NAMALWA (cell line): ENCODE measurements at regions not wholly inside any gene's neighbourhood (a gene's known extent, or its start where the extent isn't known, plus 50 kb on each side); places are given as distances from the start of the nearest gene placed in this dataset.

Source experiments
- DNase-seq: peaks from one replicate; pipeline ENCODE4 v3.0.0-alpha.2; 2015; ENCODE audit warnings: low spot score

DNA sequence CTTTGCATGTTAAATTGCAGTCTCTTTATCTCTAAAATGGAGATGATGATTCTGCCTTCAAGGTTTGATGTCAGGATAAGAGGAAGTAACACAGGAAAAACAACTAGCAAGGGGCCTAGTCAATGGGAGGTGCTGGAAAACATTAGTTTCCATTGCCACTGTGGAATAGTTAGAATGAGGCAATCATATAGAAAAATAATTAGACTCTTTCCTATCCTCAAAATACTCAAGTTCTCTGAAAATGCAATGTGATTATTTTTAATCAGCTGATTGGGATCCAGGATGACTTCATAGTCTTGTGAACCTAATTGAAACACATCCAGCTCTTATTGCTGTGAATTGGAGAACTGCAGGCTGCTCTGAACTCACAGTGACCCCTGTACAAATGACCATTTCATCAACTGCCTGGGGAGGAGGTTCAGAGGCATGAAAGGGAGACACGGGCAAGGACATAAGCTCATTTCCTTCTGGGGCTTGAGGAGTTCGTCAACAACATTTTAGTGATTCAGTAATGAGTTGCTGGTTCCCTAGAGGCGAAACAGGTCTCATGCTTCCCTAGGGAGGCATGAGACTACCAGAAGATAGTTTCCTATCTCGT lies 422.5 kb downstream of the LPIN1 start:
- DNase-seq, result no peak

GRCh38 chr2:12169721-12170120 lies 423.3 kb downstream of the LPIN1 start:
- DNase-seq, result no peak

DNA sequence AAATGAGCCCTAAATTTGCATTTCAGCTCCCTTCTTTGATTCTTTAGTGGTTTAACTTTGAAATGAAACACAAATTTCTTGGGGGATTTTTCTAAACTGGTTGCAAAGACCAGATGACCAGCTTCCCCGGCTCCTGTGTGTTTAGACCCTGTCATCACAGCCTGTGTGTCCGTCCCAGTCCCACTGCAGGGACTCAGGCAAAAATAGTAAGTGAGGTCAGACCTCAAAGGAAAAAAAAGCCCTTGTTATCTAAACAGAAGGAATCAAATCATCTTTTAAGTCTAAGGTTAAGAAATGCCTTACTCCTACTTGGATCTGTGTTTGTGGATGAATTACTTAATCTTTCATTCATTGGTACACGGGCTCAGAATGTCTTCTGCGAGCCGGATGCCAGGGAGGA lies 423.7 kb downstream of the LPIN1 start:
- no peak for DNase-seq

- no peak for DNase-seq
Measured at GRCh38 chr2:12173271-12173942, 427.0 kb downstream of the LPIN1 start.

DNA sequence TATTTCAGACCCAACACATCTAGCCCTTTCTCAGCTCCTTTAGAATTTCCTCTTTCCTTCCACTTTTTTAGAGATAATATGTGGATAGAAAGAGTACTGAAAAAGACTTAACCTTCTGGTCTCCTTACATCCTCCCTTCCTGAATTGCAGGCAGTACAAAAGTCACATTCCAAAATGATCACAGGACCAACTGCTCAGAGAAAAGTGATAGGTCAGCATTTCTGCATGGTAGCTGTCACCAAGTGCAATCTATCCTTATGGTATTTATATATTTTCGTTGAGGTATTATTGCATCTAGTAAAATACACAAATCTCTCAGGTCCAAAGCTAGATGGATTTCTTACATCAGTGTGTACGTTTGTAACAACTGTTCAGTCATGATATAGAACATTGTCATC lies 427.5 kb downstream of the LPIN1 start:
- DNase-seq, result no peak

DNA sequence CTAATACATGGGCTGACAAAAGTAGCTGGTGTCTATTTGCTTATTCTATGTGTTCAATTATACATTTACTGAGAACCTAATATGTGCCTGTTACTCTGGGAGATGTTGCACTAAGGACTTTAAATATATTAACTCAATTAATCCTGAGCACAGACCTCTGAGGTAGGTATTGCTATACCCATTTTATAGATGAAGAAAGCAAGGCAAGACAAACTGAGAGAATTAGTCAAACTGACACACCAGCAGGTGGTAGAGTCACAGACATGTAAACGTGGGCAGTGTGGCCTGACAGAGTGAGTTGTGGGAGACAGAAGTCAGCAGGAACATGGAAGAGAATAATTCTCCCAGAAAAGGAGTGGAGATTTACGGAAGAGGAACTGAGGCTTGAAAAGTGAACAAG lies 428.9 kb downstream of the LPIN1 start:
- DNase-seq, result no peak

DNA sequence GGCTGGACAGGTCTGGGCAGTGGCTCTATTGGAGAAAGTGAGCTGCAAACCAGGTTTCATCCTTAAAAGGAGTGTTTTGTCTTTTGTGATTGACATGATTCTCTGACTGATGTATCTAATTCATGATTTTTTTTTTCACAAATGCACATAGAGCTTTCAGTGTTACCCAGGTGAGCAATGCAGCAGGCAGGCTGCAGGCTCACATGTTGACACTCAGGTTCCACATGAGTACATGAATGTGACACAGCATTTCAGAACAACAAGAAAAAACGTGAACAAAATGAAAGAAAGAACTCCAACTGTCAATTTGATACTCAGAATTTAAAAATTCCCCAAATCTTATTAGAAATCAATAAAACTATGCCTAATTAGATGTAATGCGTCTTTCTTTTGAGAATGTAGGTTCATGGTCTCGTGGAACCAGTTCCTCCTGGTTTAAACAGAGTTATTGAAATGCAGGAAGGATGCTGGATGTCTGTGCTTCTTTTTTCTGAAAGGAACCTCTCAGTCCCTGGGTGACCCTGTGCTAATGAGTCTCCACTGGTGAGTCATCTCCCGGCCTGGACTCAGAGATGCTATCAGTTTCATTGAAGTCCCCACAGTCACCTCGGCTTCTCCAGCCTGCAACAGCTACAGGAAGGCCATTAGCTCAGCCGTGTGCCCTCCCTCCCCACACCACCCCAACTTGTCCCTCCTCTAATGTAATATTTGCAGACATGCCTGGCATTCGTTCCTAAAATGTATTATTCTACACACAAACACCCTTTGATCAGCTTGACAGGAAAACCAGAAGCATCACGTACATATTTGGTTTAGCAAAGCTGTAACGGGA lies 430.4 kb downstream of the LPIN1 start:
- DNase-seq, result peak; percentile 10

DNA sequence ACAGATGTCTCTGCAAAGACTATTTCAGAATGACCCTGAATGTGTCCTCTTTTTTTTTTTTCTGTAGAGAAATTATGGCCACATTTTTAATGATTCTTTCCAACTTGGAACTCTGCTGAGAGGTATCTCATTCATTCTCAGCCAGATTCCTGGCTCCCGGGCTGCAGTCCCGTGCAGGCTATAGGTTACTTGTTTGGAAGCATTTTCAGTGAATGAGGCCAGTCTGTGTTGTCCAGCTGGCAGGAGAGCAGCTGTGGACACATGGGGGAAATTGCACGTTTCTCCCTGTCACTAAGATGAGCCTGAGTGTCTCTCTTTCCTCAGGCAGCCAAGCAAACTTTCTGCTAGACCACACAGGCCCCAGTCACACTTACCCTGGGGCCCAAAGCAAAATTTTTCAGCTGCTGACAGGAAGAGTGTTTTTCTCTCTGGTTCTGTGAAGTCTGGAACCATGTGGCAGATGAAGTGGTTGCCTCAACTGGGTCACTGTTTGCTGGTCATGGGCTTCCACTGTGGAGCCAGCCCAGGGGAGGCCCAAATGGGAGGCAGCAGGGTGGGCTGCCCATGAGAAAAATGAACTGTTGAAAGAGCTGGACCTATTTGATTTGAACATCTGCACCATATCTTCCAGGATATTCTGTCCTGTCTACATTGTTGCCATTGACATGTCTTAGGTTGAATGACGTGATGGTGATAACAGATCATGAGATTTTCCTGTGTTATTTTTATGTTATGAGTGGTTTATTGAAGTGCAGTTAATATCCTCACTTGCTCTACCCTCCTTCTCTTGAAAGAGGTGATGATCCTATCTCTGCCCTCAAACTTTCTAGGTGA lies 431.2 kb downstream of the LPIN1 start:
- peak; percentile 34 for DNase-seq

DNA sequence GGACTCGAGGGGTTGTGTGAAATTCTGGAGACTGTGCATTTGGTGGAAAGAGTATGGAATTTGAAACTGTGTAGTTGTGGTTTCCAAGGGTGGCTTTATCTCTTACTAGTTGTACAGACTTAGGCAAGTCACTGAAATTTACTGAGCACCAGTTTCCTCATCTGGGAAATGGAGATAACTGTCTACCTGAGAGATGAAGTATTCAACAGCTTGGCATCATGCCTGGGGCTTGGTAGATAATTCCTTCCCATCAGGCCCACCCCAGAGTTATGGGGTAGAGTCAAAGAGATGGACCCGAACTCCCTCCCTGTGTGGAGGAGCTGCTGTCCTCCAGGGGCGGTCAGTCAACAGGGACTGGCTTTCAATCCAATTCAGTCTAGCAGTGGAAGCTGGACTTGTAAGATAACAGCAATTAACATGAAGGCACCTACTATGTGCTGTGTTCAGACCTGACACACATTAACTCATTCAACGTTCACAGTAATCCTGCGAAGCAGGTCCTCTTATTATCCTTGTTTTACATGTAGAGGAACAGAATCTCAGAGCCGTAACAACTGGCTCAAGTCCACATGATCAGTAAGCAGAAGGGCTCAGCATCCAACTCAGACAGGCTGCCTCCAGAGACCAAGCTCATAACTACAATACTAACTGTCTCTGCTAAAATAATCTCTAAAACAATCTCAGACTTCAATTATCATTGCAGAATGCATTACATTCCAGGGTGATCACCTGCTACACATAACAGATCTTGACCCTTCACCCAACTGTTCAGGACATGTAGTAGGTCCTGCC lies 432.1 kb downstream of the LPIN1 start:
- no peak for DNase-seq

- no peak for DNase-seq
Measured at GRCh38 chr2:12180031-12180430, 433.6 kb downstream of the LPIN1 start.

GRCh38 chr2:12183032-12183645 lies 436.7 kb downstream of the LPIN1 start:
- no peak for DNase-seq

GRCh38 chr2:12192762-12193161 lies 446.3 kb downstream of the LPIN1 start:
- no peak for DNase-seq

- no peak for DNase-seq
Measured at GRCh38 chr2:12194968-12195367, 448.5 kb downstream of the LPIN1 start.

- no peak for DNase-seq
Measured at GRCh38 chr2:12196495-12196894, 450.1 kb downstream of the LPIN1 start.

DNA sequence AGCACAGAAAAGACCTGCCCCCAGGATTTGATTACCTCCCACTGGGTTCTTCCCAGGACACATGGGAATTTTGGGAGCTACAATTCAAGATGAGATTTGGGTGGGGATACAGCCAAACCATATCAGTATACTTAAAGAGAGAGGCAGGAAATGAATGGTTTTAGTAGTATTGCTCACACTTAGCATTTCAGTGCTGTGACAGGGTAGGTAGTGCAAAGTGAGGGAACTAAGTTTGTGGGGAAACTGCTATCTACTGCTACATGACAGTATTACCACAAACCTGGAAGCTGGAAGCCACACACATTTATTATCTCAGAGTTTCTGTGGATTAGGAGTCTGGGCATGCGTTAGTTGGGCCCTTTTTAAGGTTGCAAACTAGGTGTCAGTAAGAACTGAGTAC lies 450.7 kb downstream of the LPIN1 start:
- no peak for DNase-seq

- no peak for DNase-seq
Measured at GRCh38 chr2:12199491-12200211, 453.2 kb downstream of the LPIN1 start.

GRCh38 chr2:12201369-12201768 lies 454.9 kb downstream of the LPIN1 start:
- DNase-seq, result no peak

GRCh38 chr2:12202313-12203075 lies 456.1 kb downstream of the LPIN1 start:
- DNase-seq, result no peak

GRCh38 chr2:12203528-12203927 lies 457.1 kb downstream of the LPIN1 start:
- DNase-seq, result no peak

DNA sequence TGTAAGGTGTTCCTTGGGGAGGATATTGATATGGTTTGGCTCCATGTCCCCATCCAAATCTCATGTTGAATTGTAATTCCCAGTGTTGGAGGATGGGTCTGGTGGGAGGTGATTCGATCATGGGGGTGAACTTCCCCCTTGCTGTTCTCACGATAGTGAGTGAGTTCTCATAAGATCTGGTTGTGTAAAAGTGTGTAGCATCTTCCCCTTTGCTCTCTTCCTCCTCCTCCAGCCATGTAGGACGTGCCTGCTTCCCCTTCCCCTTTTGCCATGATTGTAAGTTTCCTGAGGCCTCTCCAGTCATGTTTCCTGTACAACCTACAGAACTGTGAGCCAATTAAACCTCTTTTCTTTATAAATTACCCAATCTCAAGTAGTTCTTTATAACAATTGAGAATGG lies 458.7 kb downstream of the LPIN1 start:
- no peak for DNase-seq
